ENCODE measurements at regions not wholly inside any gene's neighbourhood (a gene's known extent, or its start where the extent isn't known, plus 50 kb on each side); places are given as distances from the start of the nearest gene placed in this dataset.

DNA sequence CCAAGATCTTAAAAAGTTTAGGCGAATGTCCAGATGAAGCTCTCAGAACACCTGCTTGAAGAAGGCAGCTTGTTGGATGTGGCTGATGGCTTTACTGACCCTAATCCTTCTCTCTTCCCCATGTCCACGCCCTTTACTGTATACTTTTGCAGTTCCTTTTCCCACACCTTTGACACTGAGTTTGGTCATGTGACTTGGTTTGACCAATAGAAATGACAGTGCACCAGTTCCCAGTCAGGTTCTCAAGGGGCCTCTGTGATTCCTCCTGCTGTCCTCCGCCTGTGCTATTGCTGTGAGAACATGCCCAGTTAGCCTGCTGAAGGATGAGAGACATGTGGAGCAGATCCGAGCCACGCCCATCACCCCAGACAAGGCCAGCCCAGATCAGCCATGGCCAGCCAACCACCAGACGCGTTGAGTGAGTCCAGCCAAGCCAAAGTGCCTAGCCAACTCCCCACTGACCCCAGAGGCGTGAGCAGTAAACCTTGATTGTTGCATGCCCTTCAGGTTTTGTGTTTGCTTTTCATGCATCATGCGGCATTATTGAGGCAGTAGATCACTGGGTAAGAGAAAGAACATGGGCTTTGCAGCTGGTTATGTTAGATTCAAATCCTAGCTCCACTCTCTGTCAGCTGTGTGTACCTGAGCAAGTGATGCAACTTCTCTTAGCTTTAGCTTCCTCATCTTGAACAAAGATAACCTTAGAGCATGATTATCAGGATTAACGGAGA, 258.0 kb upstream of the SIX2 start:
- Histone ChIP-seq H3K4me3 (ENCODE audit: low read depth, low read length) (no peak overlapping the region), H3K36me3 (ENCODE audit: control insufficient read depth in 2 of 2, insufficient read depth in 1 of 2, low read length in 2 of 2) (no peaks in the 10 kb centered on the region), H3K27ac (ENCODE audit: extremely low read depth, low read depth, low read length) (no peak overlapping the region), H3K9me3 (ENCODE audit: control insufficient read depth, insufficient read depth, low read depth, low read length) (no peaks in the 10 kb centered on the region), H3K4me1 (ENCODE audit: control insufficient read depth, insufficient read depth, low read length) (peaks cover 11% of the 10 kb centered on the region)
- ChIA-PET POLR2A (no interaction called here), CTCF (no interaction called here)
- TF ChIP-seq ZNF24 (tag by site-specific recombination; IDR thresholded peaks at IDR 0.05): no peak
- TF ChIP-seq ZNF596 (tag by site-specific recombination; IDR thresholded peaks at IDR 0.05): no peak
- no peak for TF ChIP-seq KLF9 (tag by site-specific recombination; IDR thresholded peaks at IDR 0.05; ENCODE audit: low read depth)
- no peak for TF ChIP-seq YY1 (tag by site-specific recombination; IDR thresholded peaks at IDR 0.05)
- no peak for TF ChIP-seq SP3 (tag by site-specific recombination; IDR thresholded peaks at IDR 0.05)
- TF ChIP-seq ZNF157 (tag by site-specific recombination; IDR thresholded peaks at IDR 0.05): no peak
- TF ChIP-seq ZBTB48 (tag by site-specific recombination; IDR thresholded peaks at IDR 0.05): no peak
- TF ChIP-seq SCRT1 (tag by site-specific recombination; IDR thresholded peaks at IDR 0.05; ENCODE audit: borderline replicate concordance): no peak
- no peak for TF ChIP-seq ZNF654 (tag by site-specific recombination; IDR thresholded peaks at IDR 0.05; ENCODE audit: low read depth)
- TF ChIP-seq ZNF610 (tag by site-specific recombination; IDR thresholded peaks at IDR 0.05; ENCODE audit: borderline replicate concordance): no peak
- no peak for TF ChIP-seq ZNF266 (tag by site-specific recombination; IDR thresholded peaks at IDR 0.05; ENCODE audit: low read depth)
- no peak for TF ChIP-seq ZNF707 (tag by site-specific recombination; IDR thresholded peaks at IDR 0.05)
- TF ChIP-seq ZNF514 (tag by site-specific recombination; IDR thresholded peaks at IDR 0.05): no peak
- no peak for TF ChIP-seq ZNF19 (tag by site-specific recombination; IDR thresholded peaks at IDR 0.05; ENCODE audit: low read depth)
- TF ChIP-seq ZNF433 (tag by site-specific recombination; IDR thresholded peaks at IDR 0.05; ENCODE audit: low read depth): no peak

- no peaks in the 10 kb centered on the region for H3K36me3 ChIP-seq (ENCODE audit: control insufficient read depth in 2 of 2, insufficient read depth in 1 of 2, low read length in 2 of 2)
- ChIA-PET POLR2A (no interaction called here), CTCF (no interaction called here)
- no peaks in the 10 kb centered on the region for H3K9me3 ChIP-seq (ENCODE audit: control insufficient read depth, insufficient read depth, low read depth, low read length)
- no peak overlapping the region for H3K4me3 ChIP-seq (ENCODE audit: low read depth, low read length)
- no peak for TF ChIP-seq ZNF10 (tag by site-specific recombination; IDR thresholded peaks at IDR 0.05)
- TF ChIP-seq RBAK (tag by site-specific recombination; IDR thresholded peaks at IDR 0.05): no peak
- no peak for TF ChIP-seq ZNF37A (tag by site-specific recombination; IDR thresholded peaks at IDR 0.05)
- no peak for TF ChIP-seq AEBP2 (tag by site-specific recombination; IDR thresholded peaks at IDR 0.05; ENCODE audit: borderline replicate concordance)
- no peak for TF ChIP-seq SP7 (tag by site-specific recombination; IDR thresholded peaks at IDR 0.05)
- no peak for TF ChIP-seq ZNF707 (tag by site-specific recombination; IDR thresholded peaks at IDR 0.05)
- no peak for TF ChIP-seq EGR2 (tag by site-specific recombination; IDR thresholded peaks at IDR 0.05; ENCODE audit: low read depth)
- H3K4me1 ChIP-seq (ENCODE audit: control insufficient read depth, insufficient read depth, low read length): peaks cover 11% of the 10 kb centered on the region
- no peak overlapping the region for H3K27ac ChIP-seq (ENCODE audit: extremely low read depth, low read depth, low read length)
Measured at GRCh38 chr2:45265336-45265735, 256.1 kb upstream of the SIX2 start.
